HL-60 (cell line): ENCODE measurements at regions not wholly inside any gene's neighbourhood (a gene's known extent, or its start where the extent isn't known, plus 50 kb on each side); places are given as distances from the start of the nearest gene placed in this dataset.

Experiments
- DNase-seq, 2 experiments: peaks; one replicate each; pipeline ENCODE4 v3.0.0-alpha.2; 2010 to 2020; ENCODE audit warnings: low read depth in 1 of 2, low spot score in 1 of 2
- H3K27ac ChIP-seq: fragments of 250-450 bp; sonication (Bioruptor Pico); replicated peaks from 2 replicates; pipeline ENCODE4 v1.5.1; 2020; ENCODE audit warnings: mild to moderate bottlenecking, moderate library complexity
- H3K27me3 ChIP-seq: fragments of 250-450 bp; sonication (Bioruptor Pico); 2 replicates; pipeline ENCODE4 v1.5.1; 2021; ENCODE audit warnings: mild to moderate bottlenecking, moderate library complexity; ENCODE audit not compliant: insufficient read depth, poor library complexity, severe bottlenecking
- H3K4me3 ChIP-seq: replicated peaks from 2 replicates; pipeline ENCODE4 v1.5.1; 2011; ENCODE audit warnings: mild to moderate bottlenecking, control low read depth, low read length; ENCODE audit not compliant: insufficient read depth
- GABPA ChIP-seq: IDR thresholded peaks from 2 replicates; pipeline ENCODE4 v1.6.1; 2012; ENCODE audit warnings: low read depth
- POLR2AphosphoS5 ChIP-seq: IDR thresholded peaks from 2 replicates; pipeline ENCODE4 v1.6.1; 2012; ENCODE audit warnings: low read depth
- SPI1 ChIP-seq: IDR thresholded peaks from 2 replicates; pipeline ENCODE4 v1.6.1; 2012; ENCODE audit warnings: low read depth, mild to moderate bottlenecking, borderline replicate concordance
- TF ChIP-seq, protein P1 (sequence below): IDR thresholded peaks from one replicate; pipeline ENCODE4 v1.5.1; 2011; ENCODE audit warnings: low read length, control low read depth, inconsistent platforms; ENCODE audit not compliant: insufficient read depth
- TF ChIP-seq, protein P2 (sequence below): IDR thresholded peaks from 2 replicates; pipeline ENCODE4 v1.6.1; 2012; ENCODE audit warnings: low read depth; ENCODE audit not compliant: insufficient replicate concordance

DNA sequence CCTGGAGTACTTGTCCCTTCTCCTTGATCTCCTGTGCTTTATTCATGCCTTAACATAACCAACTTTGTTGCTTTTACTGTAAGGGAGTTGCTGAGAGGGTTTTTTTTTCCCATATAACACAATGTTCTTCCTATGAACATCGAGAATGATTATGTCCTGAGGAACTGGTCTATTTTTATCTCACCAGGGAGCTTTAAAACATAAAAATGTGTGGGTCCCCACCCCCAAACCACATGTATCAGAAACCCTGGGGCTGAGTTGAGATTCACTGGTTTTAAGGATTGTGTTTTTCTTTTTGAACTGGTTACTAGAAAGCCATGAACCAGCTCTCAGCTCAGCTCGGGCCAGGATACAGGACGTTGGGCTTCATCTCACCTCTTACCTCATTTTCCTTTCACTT is 118.5 kb upstream of the JAG1 start:
- no peak for DNase-seq
- TF ChIP-seq, protein P1, sequence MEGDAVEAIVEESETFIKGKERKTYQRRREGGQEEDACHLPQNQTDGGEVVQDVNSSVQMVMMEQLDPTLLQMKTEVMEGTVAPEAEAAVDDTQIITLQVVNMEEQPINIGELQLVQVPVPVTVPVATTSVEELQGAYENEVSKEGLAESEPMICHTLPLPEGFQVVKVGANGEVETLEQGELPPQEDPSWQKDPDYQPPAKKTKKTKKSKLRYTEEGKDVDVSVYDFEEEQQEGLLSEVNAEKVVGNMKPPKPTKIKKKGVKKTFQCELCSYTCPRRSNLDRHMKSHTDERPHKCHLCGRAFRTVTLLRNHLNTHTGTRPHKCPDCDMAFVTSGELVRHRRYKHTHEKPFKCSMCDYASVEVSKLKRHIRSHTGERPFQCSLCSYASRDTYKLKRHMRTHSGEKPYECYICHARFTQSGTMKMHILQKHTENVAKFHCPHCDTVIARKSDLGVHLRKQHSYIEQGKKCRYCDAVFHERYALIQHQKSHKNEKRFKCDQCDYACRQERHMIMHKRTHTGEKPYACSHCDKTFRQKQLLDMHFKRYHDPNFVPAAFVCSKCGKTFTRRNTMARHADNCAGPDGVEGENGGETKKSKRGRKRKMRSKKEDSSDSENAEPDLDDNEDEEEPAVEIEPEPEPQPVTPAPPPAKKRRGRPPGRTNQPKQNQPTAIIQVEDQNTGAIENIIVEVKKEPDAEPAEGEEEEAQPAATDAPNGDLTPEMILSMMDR: no peak
- TF ChIP-seq POLR2AphosphoS5 (no peak), GABPA (no peak), SPI1 (no peak)
- TF ChIP-seq, protein P2, sequence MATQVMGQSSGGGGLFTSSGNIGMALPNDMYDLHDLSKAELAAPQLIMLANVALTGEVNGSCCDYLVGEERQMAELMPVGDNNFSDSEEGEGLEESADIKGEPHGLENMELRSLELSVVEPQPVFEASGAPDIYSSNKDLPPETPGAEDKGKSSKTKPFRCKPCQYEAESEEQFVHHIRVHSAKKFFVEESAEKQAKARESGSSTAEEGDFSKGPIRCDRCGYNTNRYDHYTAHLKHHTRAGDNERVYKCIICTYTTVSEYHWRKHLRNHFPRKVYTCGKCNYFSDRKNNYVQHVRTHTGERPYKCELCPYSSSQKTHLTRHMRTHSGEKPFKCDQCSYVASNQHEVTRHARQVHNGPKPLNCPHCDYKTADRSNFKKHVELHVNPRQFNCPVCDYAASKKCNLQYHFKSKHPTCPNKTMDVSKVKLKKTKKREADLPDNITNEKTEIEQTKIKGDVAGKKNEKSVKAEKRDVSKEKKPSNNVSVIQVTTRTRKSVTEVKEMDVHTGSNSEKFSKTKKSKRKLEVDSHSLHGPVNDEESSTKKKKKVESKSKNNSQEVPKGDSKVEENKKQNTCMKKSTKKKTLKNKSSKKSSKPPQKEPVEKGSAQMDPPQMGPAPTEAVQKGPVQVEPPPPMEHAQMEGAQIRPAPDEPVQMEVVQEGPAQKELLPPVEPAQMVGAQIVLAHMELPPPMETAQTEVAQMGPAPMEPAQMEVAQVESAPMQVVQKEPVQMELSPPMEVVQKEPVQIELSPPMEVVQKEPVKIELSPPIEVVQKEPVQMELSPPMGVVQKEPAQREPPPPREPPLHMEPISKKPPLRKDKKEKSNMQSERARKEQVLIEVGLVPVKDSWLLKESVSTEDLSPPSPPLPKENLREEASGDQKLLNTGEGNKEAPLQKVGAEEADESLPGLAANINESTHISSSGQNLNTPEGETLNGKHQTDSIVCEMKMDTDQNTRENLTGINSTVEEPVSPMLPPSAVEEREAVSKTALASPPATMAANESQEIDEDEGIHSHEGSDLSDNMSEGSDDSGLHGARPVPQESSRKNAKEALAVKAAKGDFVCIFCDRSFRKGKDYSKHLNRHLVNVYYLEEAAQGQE: no peak
- Histone ChIP-seq H3K27me3 (no peaks in the 10 kb centered on the region), H3K27ac (no peak overlapping the region), H3K4me3 (no peak overlapping the region)

DNA sequence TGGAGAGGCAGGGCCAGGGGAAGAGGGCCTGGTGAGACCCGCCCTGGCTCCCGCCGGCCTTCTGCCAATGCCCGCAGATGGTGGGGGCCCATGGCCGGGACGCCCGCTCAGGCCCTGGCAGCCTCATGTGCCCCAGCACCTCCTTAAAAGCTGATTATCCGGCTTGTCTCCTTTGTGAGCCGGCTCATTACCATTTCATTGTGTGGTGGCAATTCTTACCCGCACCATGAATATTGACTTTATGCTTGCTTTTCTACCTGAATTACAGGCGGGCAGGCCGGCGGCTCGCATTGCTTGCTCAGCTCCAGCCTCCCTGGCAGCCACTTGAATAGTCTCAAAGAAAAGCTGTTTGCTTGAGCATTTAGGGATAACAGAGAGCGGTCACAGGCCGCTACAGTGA is 120.0 kb upstream of the JAG1 start:
- Histone ChIP-seq H3K27me3 (no peaks in the 10 kb centered on the region), H3K4me3 (no peak overlapping the region), H3K27ac (no peak overlapping the region)
- no peak for TF ChIP-seq GABPA
- no peak for TF ChIP-seq SPI1
- TF ChIP-seq, protein P1: no peak
- no peak for TF ChIP-seq POLR2AphosphoS5
- TF ChIP-seq, protein P2: no peak
- no peak for DNase-seq

DNA sequence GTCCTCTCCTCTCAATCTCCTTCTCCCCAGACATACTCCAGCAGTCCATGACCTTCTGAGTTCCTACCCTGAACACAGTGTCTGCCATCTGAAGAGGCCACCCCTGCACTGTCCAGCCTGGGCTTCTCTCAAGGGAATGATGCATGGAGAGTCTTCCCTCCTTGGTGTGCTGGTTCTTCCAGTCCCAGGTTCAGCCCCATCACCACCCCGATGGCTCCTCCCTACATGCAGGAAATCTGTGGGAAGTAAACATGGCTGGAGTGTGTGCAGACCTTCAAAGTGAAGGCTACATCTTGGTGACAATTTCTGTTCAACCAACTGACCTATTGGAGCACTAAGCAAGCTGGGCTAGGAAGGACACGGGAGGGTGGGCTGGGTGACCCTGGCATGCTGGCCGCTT is 121.0 kb upstream of the JAG1 start:
- TF ChIP-seq SPI1 (no peak), POLR2AphosphoS5 (no peak)
- Histone ChIP-seq H3K27ac (no peak overlapping the region), H3K27me3 (no peaks in the 10 kb centered on the region), H3K4me3 (no peak overlapping the region)
- DNase-seq: no peak

DNA sequence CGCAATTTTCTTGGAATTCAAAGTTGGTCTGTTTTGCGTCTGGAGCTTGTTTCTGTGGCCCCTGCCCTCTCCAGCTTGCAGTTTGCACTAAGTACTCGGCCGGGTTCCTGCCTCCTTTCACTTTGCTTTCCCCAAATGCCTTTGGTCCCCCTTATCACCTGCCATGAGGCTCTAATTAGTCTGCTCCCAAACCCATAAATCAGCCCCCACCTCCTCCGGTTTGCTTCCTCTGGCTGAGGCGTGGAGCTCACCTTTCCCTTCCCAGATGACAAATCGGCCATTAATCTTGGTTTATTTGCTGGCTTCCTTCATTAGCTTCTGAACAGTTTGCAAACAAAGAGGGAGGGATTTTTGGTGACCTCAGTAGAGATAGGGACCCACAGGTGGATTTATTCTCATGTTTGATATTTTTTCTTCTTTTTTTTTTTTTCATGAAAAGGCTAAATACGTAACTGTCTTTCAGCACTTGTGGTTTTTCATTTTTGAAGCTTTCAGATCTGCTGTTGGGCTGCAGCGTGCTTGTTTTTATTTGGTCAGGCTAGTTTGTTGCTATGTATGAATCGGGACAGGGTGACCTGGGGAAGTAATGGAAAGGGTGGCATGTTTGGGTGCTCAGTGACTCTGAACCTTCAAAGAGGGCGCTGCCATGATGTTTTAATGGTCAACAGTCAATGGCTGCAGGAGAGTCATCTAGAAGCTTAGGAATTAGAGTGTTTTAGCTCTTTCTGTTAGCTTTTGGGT is 121.7 kb upstream of the JAG1 start:
- Histone ChIP-seq H3K27me3 (no peaks in the 10 kb centered on the region), H3K4me3 (no peak overlapping the region), H3K27ac (no peak overlapping the region)
- TF ChIP-seq, protein P1: no peak
- DNase-seq: no peak
